Uterus (tissue), 3 donors: ENCODE measurements at regions not wholly inside any gene's neighbourhood (a gene's known extent, or its start where the extent isn't known, plus 50 kb on each side); places are given as distances from the start of the nearest gene placed in this dataset.

Experiments
- DNase-seq, 2 donors: peaks; one replicate each; pipeline ENCODE4 v3.0.0-alpha.2; 2019 to 2020
- H3K27ac ChIP-seq, 2 donors: fragments of 200-600 bp; sonication (generic); 1 replicate in 1 of 2; 2 replicates in 1 of 2; pipeline ENCODE4 v1.5.1; 2016 to 2018
- H3K27me3 ChIP-seq, 2 donors: fragments of 200-600 bp; sonication (generic); one replicate each; pipeline ENCODE4 v1.5.1; 2018 to 2019; ENCODE audit warnings: control low read depth in 1 of 2
- H3K36me3 ChIP-seq, 2 donors: fragments of 200-600 bp; sonication (generic); one replicate each; pipeline ENCODE4 v1.5.1; 2019; ENCODE audit warnings: control low read depth in 1 of 2
- H3K4me1 ChIP-seq, 2 donors: fragments of 200-600 bp; sonication (generic); one replicate each; pipeline ENCODE4 v1.5.1; 2018 to 2019; ENCODE audit warnings: control low read depth in 1 of 2
- H3K4me3 ChIP-seq, 2 donors: fragments of 200-600 bp; sonication (generic); 1 replicate in 1 of 2; 2 replicates in 1 of 2; pipeline ENCODE4 v1.5.1; 2018 to 2019; ENCODE audit warnings: mild to moderate bottlenecking in 1 of 2
- H3K9me3 ChIP-seq, 2 donors: fragments of 200-600 bp; sonication (generic); one replicate each; pipeline ENCODE4 v1.5.1; 2019; ENCODE audit warnings: control low read depth in 1 of 2
- POLR2A ChIP-seq, 2 donors: fragments of 450-650 bp; IDR thresholded peaks; one replicate each; pipeline ENCODE4 v1.6.1; 2016; ENCODE audit warnings: antibody characterized with exemption in 2 of 2, mild to moderate bottlenecking in 1 of 2, moderate library complexity in 1 of 2
- intact Hi-C: fragments of 100-400 bp; cut with DNase I; formaldehyde crosslinking; loops from one replicate; pipeline ENCODE4 v1.15.1; 2023; ENCODE audit warnings: low total_unique reads
- TF ChIP-seq, protein P1 (sequence below), 4 experiments: fragments of 200-600 bp in 2 of 4; fragments of 450-650 bp in 2 of 4; sonication (generic) in 2 of 4; IDR thresholded peaks; one replicate each; pipeline ENCODE4 v1.5.1; 2016 to 2019; ENCODE audit warnings: antibody characterized with exemption in 4 of 4, mild to moderate bottlenecking in 2 of 4, moderate library complexity in 1 of 4
- donor health status: DM: yes; HTN: yes; CAD: no.

DNA sequence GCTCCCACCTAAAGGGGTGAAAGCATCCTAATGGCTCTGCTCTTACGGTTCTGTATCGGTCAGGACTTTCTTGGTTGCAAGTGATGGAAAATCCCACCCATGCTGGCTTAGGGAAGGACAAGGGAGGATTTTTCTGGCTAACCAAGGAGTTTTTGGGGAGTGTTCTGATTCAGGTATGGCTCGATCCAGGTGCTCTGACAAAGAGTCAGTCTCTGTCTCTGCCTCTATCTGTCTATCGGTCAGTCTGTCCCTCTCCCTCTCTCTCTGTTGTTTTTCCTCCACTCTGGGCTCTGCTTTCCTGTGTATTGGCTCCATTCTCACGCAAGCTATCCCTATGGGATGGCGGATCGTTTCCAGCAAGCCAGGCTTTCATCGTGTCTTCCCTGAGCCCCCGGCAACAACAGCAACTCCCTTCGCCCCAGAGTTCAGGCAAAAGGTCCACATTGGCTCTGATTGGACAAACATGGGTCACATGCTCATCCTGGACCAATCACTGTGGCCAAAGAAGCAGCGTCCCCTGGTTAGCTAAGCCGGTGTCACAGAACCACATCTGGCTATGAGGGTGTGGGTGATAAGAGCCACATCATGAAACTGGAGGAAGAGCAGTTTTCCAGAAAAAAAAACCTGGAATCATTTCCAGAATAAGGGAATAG lies 160.3 kb downstream of the BMP7 start:
- Histone ChIP-seq H3K27ac (no peak overlapping the region), H3K36me3 (no peaks in the 10 kb centered on the region)
- intact Hi-C loops = no loop called here

DNA sequence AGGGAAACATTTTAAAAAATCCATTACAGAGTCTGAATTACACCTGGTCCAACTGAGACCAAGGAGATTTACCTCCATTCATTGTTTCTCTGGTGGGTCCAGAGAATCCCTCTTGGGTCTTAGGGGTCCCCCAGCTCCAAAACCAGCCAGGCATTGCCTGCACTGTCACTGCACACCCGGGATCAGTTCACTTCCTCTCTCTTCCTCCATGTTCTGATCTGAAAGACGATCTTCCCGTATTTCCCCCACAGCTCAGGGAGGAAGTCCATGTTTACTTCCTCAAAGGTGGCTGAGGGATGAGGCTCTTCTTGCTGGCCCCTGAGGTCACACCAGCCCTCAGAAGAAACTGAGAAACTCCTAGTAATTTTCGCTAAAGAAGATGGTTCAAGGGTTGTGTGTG lies 159.7 kb downstream of the BMP7 start:
- Histone ChIP-seq H3K9me3 (no peaks in the 10 kb centered on the region), H3K36me3 (no peaks in the 10 kb centered on the region), H3K4me3 (no peak overlapping the region), H3K27ac (no peak overlapping the region), H3K27me3 (no peaks in the 10 kb centered on the region), H3K4me1 (no peaks in the 10 kb centered on the region)
- TF ChIP-seq, protein P1, sequence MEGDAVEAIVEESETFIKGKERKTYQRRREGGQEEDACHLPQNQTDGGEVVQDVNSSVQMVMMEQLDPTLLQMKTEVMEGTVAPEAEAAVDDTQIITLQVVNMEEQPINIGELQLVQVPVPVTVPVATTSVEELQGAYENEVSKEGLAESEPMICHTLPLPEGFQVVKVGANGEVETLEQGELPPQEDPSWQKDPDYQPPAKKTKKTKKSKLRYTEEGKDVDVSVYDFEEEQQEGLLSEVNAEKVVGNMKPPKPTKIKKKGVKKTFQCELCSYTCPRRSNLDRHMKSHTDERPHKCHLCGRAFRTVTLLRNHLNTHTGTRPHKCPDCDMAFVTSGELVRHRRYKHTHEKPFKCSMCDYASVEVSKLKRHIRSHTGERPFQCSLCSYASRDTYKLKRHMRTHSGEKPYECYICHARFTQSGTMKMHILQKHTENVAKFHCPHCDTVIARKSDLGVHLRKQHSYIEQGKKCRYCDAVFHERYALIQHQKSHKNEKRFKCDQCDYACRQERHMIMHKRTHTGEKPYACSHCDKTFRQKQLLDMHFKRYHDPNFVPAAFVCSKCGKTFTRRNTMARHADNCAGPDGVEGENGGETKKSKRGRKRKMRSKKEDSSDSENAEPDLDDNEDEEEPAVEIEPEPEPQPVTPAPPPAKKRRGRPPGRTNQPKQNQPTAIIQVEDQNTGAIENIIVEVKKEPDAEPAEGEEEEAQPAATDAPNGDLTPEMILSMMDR (IDR thresholded peaks at IDR 0.05) = no peak
- no peak for TF ChIP-seq POLR2A (IDR thresholded peaks at IDR 0.05)
- intact Hi-C loops = no loop called here
- no peak for DNase-seq

More for the DNA sequence above, 160.3 kb downstream of the BMP7 start:
- Histone ChIP-seq H3K4me1 (no peaks in the 10 kb centered on the region), H3K27me3 (no peaks in the 10 kb centered on the region), H3K9me3 (no peaks in the 10 kb centered on the region), H3K4me3 (no peak overlapping the region)
- TF ChIP-seq, protein P1 (IDR thresholded peaks at IDR 0.05) = no peak
- no peak for TF ChIP-seq POLR2A (IDR thresholded peaks at IDR 0.05)
- no peak for DNase-seq

DNA sequence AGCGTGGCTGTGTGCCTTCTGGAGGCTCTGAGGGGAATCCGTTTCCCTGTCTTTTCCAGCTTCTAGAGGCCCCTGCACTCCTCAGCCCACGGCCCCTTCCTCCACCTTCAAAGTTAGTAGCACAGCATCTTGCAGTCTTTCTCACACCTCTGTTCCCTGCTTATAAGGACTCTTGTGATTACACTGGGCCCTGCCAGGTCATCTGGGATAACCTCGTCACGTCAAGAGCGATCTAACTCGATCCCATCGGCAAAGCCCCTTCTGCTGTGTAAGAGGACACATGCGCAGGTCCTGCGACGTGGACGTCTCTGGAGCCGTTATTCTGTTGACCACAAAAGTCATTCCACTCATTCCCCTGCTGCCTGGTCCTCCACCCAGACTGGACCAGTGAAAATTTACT lies 159.2 kb downstream of the BMP7 start:
- DNase-seq = no peak
- intact Hi-C loops = no loop called here
- TF ChIP-seq, protein P1 (IDR thresholded peaks at IDR 0.05) = no peak
- no peak for TF ChIP-seq POLR2A (IDR thresholded peaks at IDR 0.05)
- no peaks in the 10 kb centered on the region for H3K27me3 ChIP-seq
- H3K27ac ChIP-seq = no peak overlapping the region
- H3K4me1 ChIP-seq = no peaks in the 10 kb centered on the region
- no peaks in the 10 kb centered on the region for H3K9me3 ChIP-seq
- H3K4me3 ChIP-seq = no peak overlapping the region
- no peaks in the 10 kb centered on the region for H3K36me3 ChIP-seq

DNA sequence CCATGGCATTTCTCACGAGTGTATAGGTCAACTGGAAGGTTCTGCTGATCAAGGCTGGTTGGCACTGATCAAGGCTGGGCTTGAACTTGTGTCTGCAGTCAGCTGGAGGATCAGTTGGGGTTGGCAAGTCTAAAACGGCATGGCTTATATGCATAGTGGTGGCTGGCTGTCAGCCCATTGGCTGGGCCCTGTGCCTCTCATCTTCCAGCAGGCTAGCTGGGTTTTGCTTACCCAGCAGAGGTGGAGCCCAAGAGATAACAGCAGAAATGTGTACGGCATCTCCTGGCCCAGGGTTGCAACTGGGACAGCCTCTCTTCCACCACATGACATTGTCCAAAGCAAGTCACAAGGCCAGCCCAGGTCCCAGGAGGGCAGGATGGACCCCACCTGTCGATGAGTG lies 158.2 kb downstream of the BMP7 start:
- TF ChIP-seq POLR2A (IDR thresholded peaks at IDR 0.05) = no peak
- TF ChIP-seq, protein P1 (IDR thresholded peaks at IDR 0.05) = no peak
- Histone ChIP-seq H3K4me3 (no peak overlapping the region), H3K27ac (no peak overlapping the region), H3K36me3 (no peaks in the 10 kb centered on the region), H3K9me3 (no peaks in the 10 kb centered on the region), H3K4me1 (no peaks in the 10 kb centered on the region), H3K27me3 (no peaks in the 10 kb centered on the region)
- intact Hi-C loops = no loop called here
- no peak for DNase-seq

DNA sequence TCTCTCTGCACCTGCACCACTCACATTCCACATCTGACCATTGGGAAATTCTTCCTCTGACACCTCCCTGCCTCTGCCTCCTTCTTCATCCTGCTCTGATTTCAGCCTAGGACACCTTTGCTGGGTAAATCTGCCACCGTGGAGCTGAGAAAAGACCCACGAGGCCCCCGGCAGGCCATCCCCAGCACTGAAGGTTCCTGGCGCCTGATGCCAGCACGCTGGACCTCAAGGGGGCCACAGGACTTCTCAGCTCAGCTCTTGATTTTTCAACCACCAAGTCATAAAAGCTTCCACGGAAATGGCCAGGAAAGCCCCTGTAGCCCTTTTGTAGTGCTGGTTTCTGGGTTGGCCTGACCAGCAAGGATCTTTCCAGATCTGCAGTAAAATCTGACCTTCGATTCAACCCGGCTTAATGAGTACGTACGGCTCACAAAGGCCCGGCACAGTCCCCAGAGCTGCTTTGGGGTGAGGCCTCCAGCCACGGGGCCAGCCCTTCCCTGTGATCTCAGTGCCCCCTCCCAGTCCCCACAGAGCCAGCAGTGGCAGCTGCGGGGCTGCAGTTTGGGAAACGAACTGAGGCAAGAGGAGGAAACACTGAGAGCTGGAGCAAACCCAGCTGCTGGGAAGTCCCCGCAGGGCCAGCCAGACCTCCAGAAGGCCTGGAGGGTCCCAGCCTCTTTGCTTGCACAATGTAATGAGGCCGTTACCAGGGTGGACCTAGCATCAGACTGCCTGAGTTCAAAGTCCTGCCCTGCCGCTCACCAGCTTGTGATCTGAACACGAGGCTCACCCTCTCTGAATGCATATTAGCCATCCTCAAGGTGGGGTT lies 157.5 kb downstream of the BMP7 start:
- no peak for DNase-seq
- no peak for TF ChIP-seq POLR2A (IDR thresholded peaks at IDR 0.05)
- TF ChIP-seq, protein P1 (IDR thresholded peaks at IDR 0.05) = no peak
- H3K36me3 ChIP-seq = no peaks in the 10 kb centered on the region
- no peak overlapping the region for H3K27ac ChIP-seq
- no peaks in the 10 kb centered on the region for H3K4me1 ChIP-seq
- H3K27me3 ChIP-seq = no peaks in the 10 kb centered on the region
- H3K4me3 ChIP-seq = no peak overlapping the region
- H3K9me3 ChIP-seq = no peaks in the 10 kb centered on the region
- intact Hi-C loops = no loop called here
